ENCODE measurements at regions not wholly inside any gene's neighbourhood (a gene's known extent, or its start where the extent isn't known, plus 50 kb on each side); places are given as distances from the start of the nearest gene placed in this dataset.

GRCh38 chr1:43034778-43035177 lies 76.1 kb upstream of the SLC2A1 start:
- H3K9me3 ChIP-seq = no peaks in the 10 kb centered on the region
- no peaks in the 10 kb centered on the region for H3K4me1 ChIP-seq
- no peaks in the 10 kb centered on the region for H3K27me3 ChIP-seq
- 60 to 80% methylated on average over 4 of the region's 4 CpGs for WGBS, 2 donors (ENCODE audit: low coverage in 1 of 2)
- H3K4me3 ChIP-seq = no peak overlapping the region
- no peaks in the 10 kb centered on the region for H3K36me3 ChIP-seq
- ATAC-seq = no peak
- TF ChIP-seq CTCF (IDR thresholded peaks at IDR 0.05) = no peak
- TF ChIP-seq POLR2AphosphoS5 (IDR thresholded peaks at IDR 0.05) = no peak
- TF ChIP-seq EP300 (IDR thresholded peaks at IDR 0.05) = no peak
- TF ChIP-seq POLR2A (IDR thresholded peaks at IDR 0.05) = no peak
- H3K27ac ChIP-seq = no peak overlapping the region

- TF ChIP-seq POLR2AphosphoS5 (IDR thresholded peaks at IDR 0.05) = no peak
- no peak for TF ChIP-seq CTCF (IDR thresholded peaks at IDR 0.05)
- no peak for TF ChIP-seq POLR2A (IDR thresholded peaks at IDR 0.05)
- WGBS, 2 donors (ENCODE audit: low coverage in 1 of 2) = 52 to 80% methylated on average over 2 to 3 of the region's 3 CpGs
- no peaks in the 10 kb centered on the region for H3K27me3 ChIP-seq
- no peaks in the 10 kb centered on the region for H3K9me3 ChIP-seq
- H3K27ac ChIP-seq = no peak overlapping the region
- no peak overlapping the region for H3K4me3 ChIP-seq
- no peaks in the 10 kb centered on the region for H3K4me1 ChIP-seq
- no peak for ATAC-seq
- no peaks in the 10 kb centered on the region for H3K36me3 ChIP-seq
Measured at GRCh38 chr1:43034195-43034658, 75.6 kb upstream of the SLC2A1 start.

GRCh38 chr1:43031316-43032203 lies 72.9 kb upstream of the SLC2A1 start:
- no peaks in the 10 kb centered on the region for H3K9me3 ChIP-seq
- peaks cover 3% of the 10 kb centered on the region for H3K27me3 ChIP-seq
- no peak overlapping the region for H3K4me3 ChIP-seq
- no peak overlapping the region for H3K27ac ChIP-seq
- H3K4me1 ChIP-seq = no peaks in the 10 kb centered on the region
- H3K36me3 ChIP-seq = no peaks in the 10 kb centered on the region
- TF ChIP-seq EP300 (IDR thresholded peaks at IDR 0.05) = no peak
- no peak for TF ChIP-seq CTCF (IDR thresholded peaks at IDR 0.05)
- no peak for TF ChIP-seq POLR2A (IDR thresholded peaks at IDR 0.05)
- TF ChIP-seq POLR2AphosphoS5 (IDR thresholded peaks at IDR 0.05) = no peak
- ATAC-seq = no peak
- WGBS, 2 donors (ENCODE audit: low coverage in 1 of 2) = 33 to 93% methylated on average over 1 to 7 of the region's 14 CpGs

GRCh38 chr1:43024905-43025304 lies 66.2 kb upstream of the SLC2A1 start:
- Histone ChIP-seq H3K4me3 (no peak overlapping the region), H3K27ac (no peak overlapping the region), H3K36me3 (no peaks in the 10 kb centered on the region), H3K9me3 (no peaks in the 10 kb centered on the region), H3K27me3 (peaks cover 5% of the 10 kb centered on the region), H3K4me1 (no peaks in the 10 kb centered on the region)
- TF ChIP-seq POLR2A (IDR thresholded peaks at IDR 0.05) (no peak), EP300 (IDR thresholded peaks at IDR 0.05) (no peak), CTCF (IDR thresholded peaks at IDR 0.05) (no peak), POLR2AphosphoS5 (IDR thresholded peaks at IDR 0.05) (no peak)
- ATAC-seq = no peak
- WGBS, 2 donors (ENCODE audit: low coverage in 1 of 2) = 62 to 88% methylated on average over 4 to 7 of the region's 7 CpGs

Data from gastroesophageal sphincter (tissue), 4 donors.